RWPE2 (cell line): ENCODE measurements at regions not wholly inside any gene's neighbourhood (a gene's known extent, or its start where the extent isn't known, plus 50 kb on each side); places are given as distances from the start of the nearest gene placed in this dataset.
"Not testable (repeated sequence)": the region's sequence is repeated elsewhere in the genome, so short reads cannot be mapped to it uniquely, and the experiment has no call there.

Experiments
- ATAC-seq: fragments of 200-7000 bp; cut with Tn5 transposase; 3 replicates; pipeline ENCODE4 v1.9.1; 2021; ENCODE audit warnings: low read depth
- DNase-seq: peaks from one replicate; pipeline ENCODE4 v3.0.0-alpha.2; 2020; ENCODE audit warnings: low spot score
- H3K27ac ChIP-seq: fragments of 450-650 bp; 2 replicates; pipeline ENCODE4 v1.5.1; 2017; ENCODE audit warnings: mild to moderate bottlenecking; ENCODE audit not compliant: poor library complexity, severe bottlenecking
- H3K27me3 ChIP-seq: fragments of 250-450 bp; sonication (Bioruptor Pico); 2 replicates; pipeline ENCODE4 v1.5.1; 2021; ENCODE audit warnings: mild to moderate bottlenecking, moderate library complexity; ENCODE audit not compliant: insufficient read depth, poor library complexity, severe bottlenecking
- H3K36me3 ChIP-seq: fragments of 250-450 bp; sonication (Bioruptor Pico); 2 replicates; pipeline ENCODE4 v1.5.1; 2020; ENCODE audit warnings: low read depth, mild to moderate bottlenecking, moderate library complexity
- H3K4me1 ChIP-seq: fragments of 250-450 bp; sonication (Bioruptor Pico); 2 replicates; pipeline ENCODE4 v1.5.1; 2021; ENCODE audit warnings: mild to moderate bottlenecking, moderate library complexity; ENCODE audit not compliant: insufficient read depth, poor library complexity, severe bottlenecking
- H3K4me3 ChIP-seq: fragments of 250-450 bp; sonication (Bioruptor Pico); 2 replicates; pipeline ENCODE4 v1.5.1; 2021; ENCODE audit warnings: mild to moderate bottlenecking, moderate library complexity; ENCODE audit not compliant: severe bottlenecking
- H3K9me3 ChIP-seq: fragments of 250-450 bp; sonication (Bioruptor Pico); 2 replicates; pipeline ENCODE4 v1.5.1; 2021; ENCODE audit warnings: mild to moderate bottlenecking, moderate library complexity; ENCODE audit not compliant: severe bottlenecking
- CTCF ChIP-seq: fragments of 450-650 bp; IDR thresholded peaks from one replicate; pipeline ENCODE4 v1.5.1; 2017; ENCODE audit warnings: mild to moderate bottlenecking, moderate library complexity; ENCODE audit not compliant: poor library complexity, severe bottlenecking

GRCh38 chr15:61364871-61365270 lies 135.8 kb upstream of the RORA start:
- Histone ChIP-seq H3K4me3 (no peak overlapping the region), H3K36me3 (no peaks in the 10 kb centered on the region), H3K9me3 (no peaks in the 10 kb centered on the region), H3K27ac (no peak overlapping the region), H3K4me1 (no peaks in the 10 kb centered on the region), H3K27me3 (peaks cover 5% of the 10 kb centered on the region)
- ATAC-seq: no peak; the same call in 2 of the 3 replicates
- no peak for DNase-seq
- TF ChIP-seq CTCF: no peak

- H3K9me3 ChIP-seq, H3K4me3 ChIP-seq, ATAC-seq, H3K4me1 ChIP-seq, H3K27me3 ChIP-seq, H3K27ac ChIP-seq, H3K36me3 ChIP-seq, DNase-seq: not testable (repeated sequence)
Observed at GRCh38 chr15:61362912-61363311, 133.8 kb upstream of the RORA start.

GRCh38 chr15:61344293-61344692 lies 115.2 kb upstream of the RORA start:
- no peaks in the 10 kb centered on the region for H3K4me1 ChIP-seq
- H3K4me3 ChIP-seq: no peak overlapping the region
- DNase-seq (no peak), ATAC-seq (no peak)
- TF ChIP-seq CTCF: no peak
- no peaks in the 10 kb centered on the region for H3K36me3 ChIP-seq
- H3K27me3 ChIP-seq: peaks cover 36% of the 10 kb centered on the region
- no peak overlapping the region for H3K27ac ChIP-seq
- H3K9me3 ChIP-seq: no peaks in the 10 kb centered on the region

GRCh38 chr15:61342390-61342789 lies 113.3 kb upstream of the RORA start:
- ATAC-seq (no peak), DNase-seq (no peak)
- H3K4me1 ChIP-seq: no peaks in the 10 kb centered on the region
- no peaks in the 10 kb centered on the region for H3K36me3 ChIP-seq
- no peak overlapping the region for H3K27ac ChIP-seq
- H3K4me3 ChIP-seq: no peak overlapping the region
- peaks cover 41% of the 10 kb centered on the region for H3K27me3 ChIP-seq
- no peaks in the 10 kb centered on the region for H3K9me3 ChIP-seq
- TF ChIP-seq CTCF: no peak

GRCh38 chr15:61339516-61339915 lies 110.4 kb upstream of the RORA start:
- TF ChIP-seq CTCF: no peak
- Histone ChIP-seq H3K9me3 (no peaks in the 10 kb centered on the region), H3K36me3 (no peaks in the 10 kb centered on the region), H3K4me3 (no peak overlapping the region), H3K4me1 (no peaks in the 10 kb centered on the region), H3K27ac (no peak overlapping the region), H3K27me3 (peaks cover 64% of the 10 kb centered on the region)
- no peak for ATAC-seq
- DNase-seq: no peak

- H3K4me3 ChIP-seq: no peak overlapping the region
- no peaks in the 10 kb centered on the region for H3K36me3 ChIP-seq
- ATAC-seq (no peak), DNase-seq (no peak)
- H3K27ac ChIP-seq: no peak overlapping the region
- no peak for TF ChIP-seq CTCF
- peaks cover 67% of the 10 kb centered on the region for H3K27me3 ChIP-seq
- no peaks in the 10 kb centered on the region for H3K9me3 ChIP-seq
- no peaks in the 10 kb centered on the region for H3K4me1 ChIP-seq
Observed at GRCh38 chr15:61337541-61337940, 108.4 kb upstream of the RORA start.
